Prostate gland (tissue), 2 donors: ENCODE measurements at regions not wholly inside any gene's neighbourhood (a gene's known extent, or its start where the extent isn't known, plus 50 kb on each side); places are given as distances from the start of the nearest gene placed in this dataset.

Experiments
- POLR2A ChIP-seq: fragments of 450-650 bp; IDR thresholded peaks from one replicate; pipeline ENCODE4 v1.6.1; 2016; ENCODE audit warnings: antibody characterized with exemption, mild to moderate bottlenecking
- TF ChIP-seq, protein P1 (sequence below), 4 experiments: fragments of 200-600 bp in 2 of 4; fragments of 450-650 bp in 2 of 4; sonication (generic) in 2 of 4; IDR thresholded peaks; 1 replicate in 3 of 4; 2 replicates in 1 of 4; pipeline ENCODE4 v1.5.1; 2016 to 2019; ENCODE audit warnings: antibody characterized with exemption in 4 of 4, mild to moderate bottlenecking in 2 of 4, moderate library complexity in 2 of 4

DNA sequence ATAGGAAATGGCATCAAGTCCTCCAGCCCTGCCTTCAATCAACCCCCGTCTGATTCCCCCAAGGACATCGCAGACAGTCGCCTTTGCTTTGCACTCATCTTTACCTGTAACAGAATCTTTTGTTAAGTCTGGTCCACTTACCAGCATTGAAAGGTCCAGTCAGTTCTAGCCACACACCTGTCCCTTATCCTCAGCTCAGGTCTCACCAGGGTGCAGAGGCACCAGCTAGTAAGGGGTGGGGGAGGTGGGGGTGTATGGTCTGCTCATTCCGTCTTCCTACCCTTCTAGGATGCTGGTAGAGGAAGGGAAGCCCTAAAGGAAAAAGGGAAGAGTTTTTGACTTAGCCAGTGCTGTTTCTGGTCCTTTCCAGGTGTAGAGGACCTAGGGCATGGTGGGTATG is 427.7 kb downstream of the MATN1 start:
- TF ChIP-seq, protein P1, sequence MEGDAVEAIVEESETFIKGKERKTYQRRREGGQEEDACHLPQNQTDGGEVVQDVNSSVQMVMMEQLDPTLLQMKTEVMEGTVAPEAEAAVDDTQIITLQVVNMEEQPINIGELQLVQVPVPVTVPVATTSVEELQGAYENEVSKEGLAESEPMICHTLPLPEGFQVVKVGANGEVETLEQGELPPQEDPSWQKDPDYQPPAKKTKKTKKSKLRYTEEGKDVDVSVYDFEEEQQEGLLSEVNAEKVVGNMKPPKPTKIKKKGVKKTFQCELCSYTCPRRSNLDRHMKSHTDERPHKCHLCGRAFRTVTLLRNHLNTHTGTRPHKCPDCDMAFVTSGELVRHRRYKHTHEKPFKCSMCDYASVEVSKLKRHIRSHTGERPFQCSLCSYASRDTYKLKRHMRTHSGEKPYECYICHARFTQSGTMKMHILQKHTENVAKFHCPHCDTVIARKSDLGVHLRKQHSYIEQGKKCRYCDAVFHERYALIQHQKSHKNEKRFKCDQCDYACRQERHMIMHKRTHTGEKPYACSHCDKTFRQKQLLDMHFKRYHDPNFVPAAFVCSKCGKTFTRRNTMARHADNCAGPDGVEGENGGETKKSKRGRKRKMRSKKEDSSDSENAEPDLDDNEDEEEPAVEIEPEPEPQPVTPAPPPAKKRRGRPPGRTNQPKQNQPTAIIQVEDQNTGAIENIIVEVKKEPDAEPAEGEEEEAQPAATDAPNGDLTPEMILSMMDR (IDR thresholded peaks at IDR 0.05): no peak
- TF ChIP-seq POLR2A: no peak
